GM12872 (cell line): ENCODE measurements at regions not wholly inside any gene's neighbourhood (a gene's known extent, or its start where the extent isn't known, plus 50 kb on each side); places are given as distances from the start of the nearest gene placed in this dataset.

ENCODE experiments used
- CTCF ChIP-seq: IDR thresholded peaks from 3 replicates; pipeline ENCODE4 v1.5.1; 2011; ENCODE audit warnings: low read depth, mild to moderate bottlenecking, low read length, moderate library complexity; ENCODE audit not compliant: insufficient read depth

GRCh38 chr10:20633714-20634113 is 263.4 kb downstream of the NEBL start:
- no peak for TF ChIP-seq CTCF

GRCh38 chr10:20632696-20633095 is 264.4 kb downstream of the NEBL start:
- TF ChIP-seq CTCF, result no peak

- TF ChIP-seq CTCF, result no peak
Measured at GRCh38 chr10:20631229-20631628, 265.9 kb downstream of the NEBL start.

GRCh38 chr10:20630092-20630643 is 266.9 kb downstream of the NEBL start:
- no peak for TF ChIP-seq CTCF

- no peak for TF ChIP-seq CTCF
Measured at GRCh38 chr10:20627946-20628507, 269.1 kb downstream of the NEBL start.

GRCh38 chr10:20627087-20627486 is 270.0 kb downstream of the NEBL start:
- no peak for TF ChIP-seq CTCF

GRCh38 chr10:20625868-20626267 is 271.2 kb downstream of the NEBL start:
- no peak for TF ChIP-seq CTCF

GRCh38 chr10:20624642-20625041 is 272.5 kb downstream of the NEBL start:
- no peak for TF ChIP-seq CTCF
